ENCODE measurements at regions not wholly inside any gene's neighbourhood (a gene's known extent, or its start where the extent isn't known, plus 50 kb on each side); places are given as distances from the start of the nearest gene placed in this dataset.

DNA sequence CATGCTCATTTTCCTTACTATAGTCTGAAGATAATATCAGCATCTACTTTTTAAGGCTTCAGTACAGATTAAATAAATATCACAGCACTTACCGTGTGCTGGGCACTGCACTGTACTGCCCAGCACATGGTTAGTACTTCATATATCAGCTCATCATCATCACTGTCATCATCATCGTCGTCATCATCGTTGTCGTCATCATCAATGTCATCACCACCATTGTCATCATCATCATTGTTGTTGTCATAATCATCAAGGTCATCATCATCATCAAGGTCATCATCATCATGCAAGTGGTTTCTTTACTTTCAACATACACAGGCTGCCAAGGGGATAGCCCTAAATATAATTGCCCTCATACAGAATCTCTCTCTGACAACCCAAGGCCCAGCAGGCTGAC, 275.1 kb downstream of the ABCC12 start:
- Histone ChIP-seq H2AFZ (ENCODE audit: control insufficient read depth, low read length) (no peak overlapping the region), H4K20me1 (ENCODE audit: control insufficient read depth, extremely low read depth, insufficient read depth, low read length) (no peaks in the 10 kb centered on the region), H3K27me3 (ENCODE audit: control insufficient read depth, extremely low read depth, insufficient read depth, low read length) (no peaks in the 10 kb centered on the region), H3K4me3 (ENCODE audit: control insufficient read depth in 2 of 3, extremely low read depth in 1 of 3, insufficient read depth in 2 of 3, low read depth in 1 of 3, low read length in 3 of 3) (no peak overlapping the region), H3K79me2 (ENCODE audit: control insufficient read depth, insufficient read depth, low read length) (no peaks in the 10 kb centered on the region), H3K9ac (ENCODE audit: control insufficient read depth, extremely low read depth, insufficient read depth, low read length) (no peak overlapping the region), H3K9me1 (ENCODE audit: control insufficient read depth, extremely low read depth, insufficient read depth, low read length) (no peaks in the 10 kb centered on the region), H3K4me2 (ENCODE audit: control insufficient read depth, extremely low read depth, insufficient read depth, low read depth, low read length) (no peak overlapping the region), H3K27ac (ENCODE audit: control insufficient read depth, insufficient read depth, low read length) (no peak overlapping the region), H3K4me1 (ENCODE audit: control insufficient read depth, extremely low read depth, insufficient read depth, low read length) (peaks cover 9% of the 10 kb centered on the region), H3K36me3 (ENCODE audit: control insufficient read depth in 2 of 2, extremely low read depth in 1 of 2, insufficient read depth in 2 of 2, low read length in 2 of 2) (no peaks in the 10 kb centered on the region), H3K9me3 (ENCODE audit: control insufficient read depth, low read depth, low read length) (no peaks in the 10 kb centered on the region)
- TF ChIP-seq EZH2 (IDR thresholded peaks at IDR 0.05; ENCODE audit: low read length): no peak
- TF ChIP-seq, protein P1, sequence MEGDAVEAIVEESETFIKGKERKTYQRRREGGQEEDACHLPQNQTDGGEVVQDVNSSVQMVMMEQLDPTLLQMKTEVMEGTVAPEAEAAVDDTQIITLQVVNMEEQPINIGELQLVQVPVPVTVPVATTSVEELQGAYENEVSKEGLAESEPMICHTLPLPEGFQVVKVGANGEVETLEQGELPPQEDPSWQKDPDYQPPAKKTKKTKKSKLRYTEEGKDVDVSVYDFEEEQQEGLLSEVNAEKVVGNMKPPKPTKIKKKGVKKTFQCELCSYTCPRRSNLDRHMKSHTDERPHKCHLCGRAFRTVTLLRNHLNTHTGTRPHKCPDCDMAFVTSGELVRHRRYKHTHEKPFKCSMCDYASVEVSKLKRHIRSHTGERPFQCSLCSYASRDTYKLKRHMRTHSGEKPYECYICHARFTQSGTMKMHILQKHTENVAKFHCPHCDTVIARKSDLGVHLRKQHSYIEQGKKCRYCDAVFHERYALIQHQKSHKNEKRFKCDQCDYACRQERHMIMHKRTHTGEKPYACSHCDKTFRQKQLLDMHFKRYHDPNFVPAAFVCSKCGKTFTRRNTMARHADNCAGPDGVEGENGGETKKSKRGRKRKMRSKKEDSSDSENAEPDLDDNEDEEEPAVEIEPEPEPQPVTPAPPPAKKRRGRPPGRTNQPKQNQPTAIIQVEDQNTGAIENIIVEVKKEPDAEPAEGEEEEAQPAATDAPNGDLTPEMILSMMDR (optimal IDR thresholded peaks at IDR 0.05 in 1 of 3, IDR thresholded peaks at IDR 0.05 in 1 of 3, conservative IDR thresholded peaks at IDR 0.05 in 1 of 3; ENCODE audit: extremely low read depth in 1 of 3, insufficient read depth in 2 of 3, low read length in 3 of 3): no peak
- FAIRE-seq (no peak), DNase-seq (ENCODE audit: low read depth, low spot score) (no peak)
- dilution Hi-C loops (cut with MboI; ENCODE audit: extremely low pct_ligation_motif_present, low sequenced_read_pairs): no loop called here

DNA sequence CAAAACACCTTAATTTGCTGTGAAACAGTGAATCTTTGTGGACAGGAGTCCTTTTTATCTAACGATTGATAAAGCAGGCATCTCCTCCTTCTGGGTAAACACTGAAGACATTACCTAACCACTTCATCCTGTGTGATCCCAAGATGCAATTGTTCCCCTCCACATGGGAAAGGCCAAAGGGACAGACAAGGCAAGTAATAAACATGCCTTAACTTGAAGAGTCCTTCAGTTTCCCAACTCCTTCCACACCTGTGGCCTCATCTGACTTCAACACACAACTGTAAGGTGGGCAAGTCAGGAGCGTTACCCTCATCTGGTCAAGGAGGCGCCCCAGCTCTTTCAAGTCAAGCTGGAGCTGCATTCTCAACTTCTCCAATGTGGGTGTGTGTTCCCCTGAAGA, 278.6 kb downstream of the ABCC12 start:
- Histone ChIP-seq H3K9me1 (ENCODE audit: control insufficient read depth, extremely low read depth, insufficient read depth, low read length) (no peaks in the 10 kb centered on the region), H3K9me3 (ENCODE audit: control insufficient read depth, low read depth, low read length) (no peaks in the 10 kb centered on the region), H3K4me3 (ENCODE audit: control insufficient read depth in 2 of 3, extremely low read depth in 1 of 3, insufficient read depth in 2 of 3, low read depth in 1 of 3, low read length in 3 of 3) (no peak overlapping the region), H4K20me1 (ENCODE audit: control insufficient read depth, extremely low read depth, insufficient read depth, low read length) (no peaks in the 10 kb centered on the region), H2AFZ (ENCODE audit: control insufficient read depth, low read length) (no peak overlapping the region), H3K36me3 (ENCODE audit: control insufficient read depth in 2 of 2, extremely low read depth in 1 of 2, insufficient read depth in 2 of 2, low read length in 2 of 2) (no peaks in the 10 kb centered on the region), H3K27me3 (ENCODE audit: control insufficient read depth, extremely low read depth, insufficient read depth, low read length) (no peaks in the 10 kb centered on the region), H3K27ac (ENCODE audit: control insufficient read depth, insufficient read depth, low read length) (no peak overlapping the region), H3K9ac (ENCODE audit: control insufficient read depth, extremely low read depth, insufficient read depth, low read length) (no peak overlapping the region), H3K4me2 (ENCODE audit: control insufficient read depth, extremely low read depth, insufficient read depth, low read depth, low read length) (no peak overlapping the region), H3K4me1 (ENCODE audit: control insufficient read depth, extremely low read depth, insufficient read depth, low read length) (peaks cover 6% of the 10 kb centered on the region), H3K79me2 (ENCODE audit: control insufficient read depth, insufficient read depth, low read length) (no peaks in the 10 kb centered on the region)
- TF ChIP-seq, protein P1 (optimal IDR thresholded peaks at IDR 0.05 in 1 of 3, IDR thresholded peaks at IDR 0.05 in 1 of 3, conservative IDR thresholded peaks at IDR 0.05 in 1 of 3; ENCODE audit: extremely low read depth in 1 of 3, insufficient read depth in 2 of 3, low read length in 3 of 3): no peak
- TF ChIP-seq EZH2 (IDR thresholded peaks at IDR 0.05; ENCODE audit: low read length): no peak
- DNase-seq (ENCODE audit: low read depth, low spot score): no peak
- no peak for FAIRE-seq
- dilution Hi-C loops (cut with MboI; ENCODE audit: extremely low pct_ligation_motif_present, low sequenced_read_pairs): no loop called here
